Suprapubic skin (tissue), 4 donors: ENCODE measurements at regions not wholly inside any gene's neighbourhood (a gene's known extent, or its start where the extent isn't known, plus 50 kb on each side); places are given as distances from the start of the nearest gene placed in this dataset.

ENCODE experiments used
- POLR2A ChIP-seq, 2 donors: fragments of 450-650 bp; IDR thresholded peaks; one replicate each; pipeline ENCODE4 v1.6.1; 2017; ENCODE audit warnings: antibody characterized with exemption in 2 of 2, mild to moderate bottlenecking in 2 of 2, moderate library complexity in 2 of 2
- POLR2AphosphoS5 ChIP-seq, 3 donors: sonication (generic); formaldehyde crosslinking; IDR thresholded peaks; one replicate each; pipeline ENCODE4 v1.6.1; 2017; ENCODE audit warnings: antibody characterized with exemption in 3 of 3
- TF ChIP-seq, protein P1 (sequence below), 2 donors: fragments of 200-600 bp in 1 of 2; fragments of 450-650 bp in 1 of 2; sonication (generic) in 1 of 2; IDR thresholded peaks; one replicate each; pipeline ENCODE4 v1.5.1; 2016 to 2019; ENCODE audit warnings: antibody characterized with exemption in 2 of 2, mild to moderate bottlenecking in 1 of 2, moderate library complexity in 1 of 2

GRCh38 chr11:114783805-114784204, 105.5 kb downstream of the NXPE2 start:
- no peak for TF ChIP-seq POLR2AphosphoS5 (IDR thresholded peaks at IDR 0.05)
- TF ChIP-seq, protein P1, sequence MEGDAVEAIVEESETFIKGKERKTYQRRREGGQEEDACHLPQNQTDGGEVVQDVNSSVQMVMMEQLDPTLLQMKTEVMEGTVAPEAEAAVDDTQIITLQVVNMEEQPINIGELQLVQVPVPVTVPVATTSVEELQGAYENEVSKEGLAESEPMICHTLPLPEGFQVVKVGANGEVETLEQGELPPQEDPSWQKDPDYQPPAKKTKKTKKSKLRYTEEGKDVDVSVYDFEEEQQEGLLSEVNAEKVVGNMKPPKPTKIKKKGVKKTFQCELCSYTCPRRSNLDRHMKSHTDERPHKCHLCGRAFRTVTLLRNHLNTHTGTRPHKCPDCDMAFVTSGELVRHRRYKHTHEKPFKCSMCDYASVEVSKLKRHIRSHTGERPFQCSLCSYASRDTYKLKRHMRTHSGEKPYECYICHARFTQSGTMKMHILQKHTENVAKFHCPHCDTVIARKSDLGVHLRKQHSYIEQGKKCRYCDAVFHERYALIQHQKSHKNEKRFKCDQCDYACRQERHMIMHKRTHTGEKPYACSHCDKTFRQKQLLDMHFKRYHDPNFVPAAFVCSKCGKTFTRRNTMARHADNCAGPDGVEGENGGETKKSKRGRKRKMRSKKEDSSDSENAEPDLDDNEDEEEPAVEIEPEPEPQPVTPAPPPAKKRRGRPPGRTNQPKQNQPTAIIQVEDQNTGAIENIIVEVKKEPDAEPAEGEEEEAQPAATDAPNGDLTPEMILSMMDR (IDR thresholded peaks at IDR 0.05): no peak
- TF ChIP-seq POLR2A (IDR thresholded peaks at IDR 0.05): no peak
